Mesenchymal stem cell (in vitro differentiated cells and primary cell): ENCODE measurements at regions not wholly inside any gene's neighbourhood (a gene's known extent, or its start where the extent isn't known, plus 50 kb on each side); places are given as distances from the start of the nearest gene placed in this dataset.
"Not testable (repeated sequence)": the region's sequence is repeated elsewhere in the genome, so short reads cannot be mapped to it uniquely, and the experiment has no call there.

ENCODE experiments used
- DNase-seq: peaks from one replicate; pipeline ENCODE4 v3.0.0-alpha.2; 2013
- H2AFZ ChIP-seq: one replicate; pipeline ENCODE4 v1.6.1; 2013; ENCODE audit warnings: low read depth, mild to moderate bottlenecking, control low read depth, inconsistent platforms, low read length, moderate library complexity
- H2AK5ac ChIP-seq: 2 replicates; pipeline ENCODE4 v1.6.1; 2013; ENCODE audit warnings: low read length, moderate library complexity, mild to moderate bottlenecking, inconsistent platforms; ENCODE audit not compliant: severe bottlenecking
- H2BK120ac ChIP-seq: one replicate; pipeline ENCODE4 v1.6.1; 2013; ENCODE audit warnings: low read depth, mild to moderate bottlenecking, inconsistent platforms, low read length, moderate library complexity
- H2BK12ac ChIP-seq, 2 experiments: one replicate each; pipeline ENCODE4 v1.6.1; 2013; ENCODE audit warnings: inconsistent platforms in 2 of 2, low read length in 2 of 2, mild to moderate bottlenecking in 2 of 2, moderate library complexity in 2 of 2, control low read depth in 1 of 2
- H2BK15ac ChIP-seq: one replicate; pipeline ENCODE4 v1.6.1; 2013; ENCODE audit warnings: mild to moderate bottlenecking, low read depth, inconsistent platforms; ENCODE audit not compliant: poor library complexity, severe bottlenecking
- H2BK5ac ChIP-seq: 2 replicates; pipeline ENCODE4 v1.6.1; 2013; ENCODE audit warnings: low read depth, mild to moderate bottlenecking, low read length, control low read depth, inconsistent platforms; ENCODE audit not compliant: poor library complexity, severe bottlenecking
- H3K14ac ChIP-seq, 2 experiments: one replicate each; pipeline ENCODE4 v1.6.1; 2013; ENCODE audit warnings: inconsistent platforms in 2 of 2, low read length in 2 of 2, control low read depth in 1 of 2, mild to moderate bottlenecking in 1 of 2, moderate library complexity in 1 of 2
- H3K18ac ChIP-seq, 2 experiments: one replicate each; pipeline ENCODE4 v1.6.1; 2013; ENCODE audit warnings: inconsistent platforms in 2 of 2, low read length in 2 of 2, control low read depth in 1 of 2, low read depth in 1 of 2, mild to moderate bottlenecking in 1 of 2
- H3K23ac ChIP-seq, 2 experiments: one replicate each; pipeline ENCODE4 v1.6.1; 2013; ENCODE audit warnings: inconsistent platforms in 2 of 2, low read length in 2 of 2, mild to moderate bottlenecking in 2 of 2, moderate library complexity in 2 of 2, control low read depth in 1 of 2
- H3K27ac ChIP-seq: 2 replicates; pipeline ENCODE4 v1.5.1; 2013; ENCODE audit warnings: mild to moderate bottlenecking, moderate library complexity, low read length, control low read depth, inconsistent platforms; ENCODE audit not compliant: poor library complexity, severe bottlenecking
- H3K27me3 ChIP-seq, 2 experiments: 2 replicates each; pipeline versions ENCODE4 v1.6.1 to v1.7.0; 2013; ENCODE audit warnings: low read length in 2 of 2, mild to moderate bottlenecking in 2 of 2, moderate library complexity in 2 of 2, control low read depth in 1 of 2, inconsistent platforms in 1 of 2; ENCODE audit not compliant: control insufficient read depth in 1 of 2, insufficient read depth in 1 of 2
- H3K36me3 ChIP-seq, 2 experiments: 2 replicates each; pipeline versions ENCODE4 v1.6.1 to v1.7.0; 2013; ENCODE audit warnings: low read length in 2 of 2, control low read depth in 1 of 2, inconsistent platforms in 1 of 2, low read depth in 1 of 2, mild to moderate bottlenecking in 1 of 2; ENCODE audit not compliant: insufficient read depth in 2 of 2, control insufficient read depth in 1 of 2
- H3K4ac ChIP-seq, 2 experiments: one replicate each; pipeline ENCODE4 v1.6.1; 2013; ENCODE audit warnings: inconsistent platforms in 2 of 2, low read length in 2 of 2, mild to moderate bottlenecking in 2 of 2, moderate library complexity in 2 of 2, control low read depth in 1 of 2, low read depth in 1 of 2
- H3K4me1 ChIP-seq: 2 replicates; pipeline ENCODE4 v1.6.1; 2013; ENCODE audit warnings: low read depth, low read length, control low read depth; ENCODE audit not compliant: control insufficient read depth, insufficient read depth
- H3K4me2 ChIP-seq: 2 replicates; pipeline ENCODE4 v1.6.1; 2013; ENCODE audit warnings: low read length, mild to moderate bottlenecking, inconsistent platforms; ENCODE audit not compliant: poor library complexity, severe bottlenecking
- H3K4me3 ChIP-seq, 2 experiments: 2 replicates each; pipeline versions ENCODE4 v1.5.1 to v1.7.0; 2013; ENCODE audit warnings: low read length in 2 of 2, mild to moderate bottlenecking in 2 of 2, control low read depth in 1 of 2, low read depth in 1 of 2; ENCODE audit not compliant: insufficient read depth in 1 of 2
- H3K79me1 ChIP-seq: replicated peaks from 2 replicates; pipeline ENCODE4 v1.6.1; 2013; ENCODE audit warnings: mild to moderate bottlenecking, control low read depth, low read length, inconsistent platforms; ENCODE audit not compliant: poor library complexity, severe bottlenecking
- H3K9ac ChIP-seq: 2 replicates; pipeline ENCODE4 v1.7.0; 2013; ENCODE audit warnings: mild to moderate bottlenecking, low read length, moderate library complexity
- H3K9me3 ChIP-seq: 2 replicates; pipeline ENCODE4 v1.7.0; 2013; ENCODE audit warnings: mild to moderate bottlenecking, low read length; ENCODE audit not compliant: control insufficient read depth
- H4K8ac ChIP-seq: one replicate; pipeline ENCODE4 v1.6.1; 2013; ENCODE audit warnings: inconsistent platforms, mild to moderate bottlenecking, low read length, moderate library complexity
- H4K91ac ChIP-seq: one replicate; pipeline ENCODE4 v1.6.1; 2013; ENCODE audit warnings: mild to moderate bottlenecking, low read length, inconsistent platforms
- WGBS: methylation state at CpG from one replicate; pipeline ENCODE4 v1.1.7; 2013; ENCODE audit warnings: mixed read lengths; 5-methylcytosine and 5-hydroxymethylcytosine counted together

DNA sequence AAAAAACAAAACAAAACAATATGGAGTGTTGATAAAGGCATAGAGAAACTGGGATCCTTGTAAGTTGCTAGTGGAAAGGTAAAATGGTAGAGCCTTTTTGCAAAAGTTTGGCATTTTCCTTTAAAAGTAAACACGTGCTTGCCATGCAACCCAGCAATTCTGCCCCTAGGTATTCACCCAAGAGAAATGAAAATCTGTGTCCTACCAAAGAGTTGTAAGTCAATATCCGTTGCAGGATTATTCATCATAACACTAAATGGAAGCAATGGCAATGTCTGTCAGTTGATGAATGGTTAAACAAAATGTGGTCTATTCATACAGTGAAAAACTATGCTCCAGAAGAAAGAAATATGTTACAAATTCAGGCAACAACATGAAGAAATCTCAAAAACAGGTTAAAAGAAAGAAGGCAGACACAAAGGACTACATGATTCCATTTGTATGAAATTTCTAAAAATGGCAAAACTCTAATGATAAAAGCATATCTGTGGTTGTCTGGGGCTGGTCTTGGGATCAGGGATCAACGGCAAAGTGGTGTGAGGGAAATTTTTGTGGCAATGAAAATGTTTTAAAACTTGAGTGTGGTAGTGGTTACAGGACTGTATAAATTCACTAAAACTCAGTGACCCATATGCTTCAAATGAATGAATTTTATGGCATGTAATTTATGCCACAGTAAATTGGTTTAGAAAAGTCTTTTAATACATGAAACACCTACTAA is 229.6 kb downstream of the OPA1 start:
- H3K9me3 ChIP-seq, result no peaks in the 10 kb centered on the region
- no peak overlapping the region for H2BK12ac ChIP-seq
- H3K18ac ChIP-seq, result no peak overlapping the region
- H2AFZ ChIP-seq, result no peak overlapping the region
- DNase-seq, result peak; percentile 25
- no peaks in the 10 kb centered on the region for H3K79me1 ChIP-seq
- no peak overlapping the region for H4K8ac ChIP-seq
- H2AK5ac ChIP-seq, result no peak overlapping the region
- H3K4ac ChIP-seq, result no peak overlapping the region
- H3K23ac ChIP-seq, result no peak overlapping the region
- H3K9ac ChIP-seq, result no peak overlapping the region
- no peak overlapping the region for H3K4me2 ChIP-seq
- H3K4me3 ChIP-seq, result no peak overlapping the region
- WGBS, result 72% methylated on average over 2 of the region's 3 CpGs
- no peak overlapping the region for H2BK5ac ChIP-seq
- H3K36me3 ChIP-seq, result no peaks in the 10 kb centered on the region
- no peak overlapping the region for H4K91ac ChIP-seq
- no peak overlapping the region for H2BK15ac ChIP-seq
- no peak overlapping the region for H3K14ac ChIP-seq
- H3K27me3 ChIP-seq, result peaks cover 11 to 20% of the 10 kb centered on the region in 2 experiments
- peaks cover 9% of the 10 kb centered on the region for H3K4me1 ChIP-seq
- H2BK120ac ChIP-seq, result no peak overlapping the region
- H3K27ac ChIP-seq, result no peak overlapping the region

DNA sequence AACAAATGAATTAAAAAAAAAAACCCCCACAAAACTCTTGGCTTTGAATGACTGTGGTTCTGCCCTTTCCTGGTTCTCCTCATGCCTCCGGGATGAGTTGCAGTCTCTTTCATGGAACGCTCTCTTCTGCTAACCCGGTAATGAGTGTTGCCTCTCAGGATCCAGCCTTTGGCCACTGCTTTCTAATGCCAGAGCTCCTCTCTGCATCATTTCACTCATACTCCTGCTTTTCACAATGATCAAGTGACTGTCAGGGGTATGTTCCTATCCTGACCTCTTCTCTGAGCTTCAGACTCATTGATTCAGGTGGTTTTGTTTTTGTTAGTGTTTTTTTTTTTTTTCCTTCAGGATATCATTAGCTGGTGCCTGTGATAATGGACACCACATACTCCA is 230.2 kb downstream of the OPA1 start:
- H3K27me3 ChIP-seq, result peaks cover 7 to 15% of the 10 kb centered on the region in 2 experiments
- H3K14ac ChIP-seq, H3K23ac ChIP-seq, H2AFZ ChIP-seq, H2BK12ac ChIP-seq, H2BK5ac ChIP-seq, H3K4me2 ChIP-seq, H2AK5ac ChIP-seq, H3K9me3 ChIP-seq, H3K4me1 ChIP-seq, H3K4me3 ChIP-seq, DNase-seq, H2BK120ac ChIP-seq, H3K9ac ChIP-seq, H3K27ac ChIP-seq, H2BK15ac ChIP-seq, H3K18ac ChIP-seq, H4K8ac ChIP-seq, H3K4ac ChIP-seq, H3K36me3 ChIP-seq, H4K91ac ChIP-seq, H3K79me1 ChIP-seq: not testable (repeated sequence)
- WGBS, result 91% methylated on average over 3 of the region's 3 CpGs

DNA sequence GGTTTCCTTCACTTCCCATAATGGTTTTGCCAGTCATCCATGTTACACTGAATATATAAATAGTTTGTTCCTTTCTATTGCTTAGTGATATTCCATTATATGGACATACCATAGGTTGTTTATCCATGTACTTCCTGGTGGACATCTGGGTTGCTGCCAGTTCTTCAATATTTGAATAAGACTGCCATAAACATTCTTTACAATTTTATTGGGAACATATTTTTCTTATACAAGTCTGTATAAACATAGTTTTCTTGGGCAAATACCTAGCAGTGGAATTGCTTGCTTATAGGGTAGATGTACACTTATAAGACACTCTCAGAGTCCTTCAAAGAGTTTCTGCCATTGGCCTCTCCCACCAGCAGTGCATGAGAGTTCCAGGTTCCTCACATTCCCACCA is 231.4 kb downstream of the OPA1 start:
- Histone ChIP-seq H3K23ac (no peak overlapping the region), H4K8ac (no peak overlapping the region), H3K36me3 (no peaks in the 10 kb centered on the region), H2BK120ac (no peak overlapping the region), H2BK15ac (no peak overlapping the region), H2BK12ac (no peak overlapping the region), H3K4ac (no peak overlapping the region), H2AFZ (no peak overlapping the region), H3K18ac (no peak overlapping the region), H3K4me3 (no peak overlapping the region), H3K9ac (no peak overlapping the region), H3K27me3 (peaks cover 4 to 9% of the 10 kb centered on the region in 2 experiments), H3K79me1 (no peaks in the 10 kb centered on the region), H4K91ac (no peak overlapping the region), H3K9me3 (no peaks in the 10 kb centered on the region), H2AK5ac (no peak overlapping the region), H3K27ac (no peak overlapping the region), H3K4me2 (no peak overlapping the region), H3K4me1 (peaks cover 11% of the 10 kb centered on the region), H2BK5ac (no peak overlapping the region), H3K14ac (no peak overlapping the region)
- no peak for DNase-seq

DNA sequence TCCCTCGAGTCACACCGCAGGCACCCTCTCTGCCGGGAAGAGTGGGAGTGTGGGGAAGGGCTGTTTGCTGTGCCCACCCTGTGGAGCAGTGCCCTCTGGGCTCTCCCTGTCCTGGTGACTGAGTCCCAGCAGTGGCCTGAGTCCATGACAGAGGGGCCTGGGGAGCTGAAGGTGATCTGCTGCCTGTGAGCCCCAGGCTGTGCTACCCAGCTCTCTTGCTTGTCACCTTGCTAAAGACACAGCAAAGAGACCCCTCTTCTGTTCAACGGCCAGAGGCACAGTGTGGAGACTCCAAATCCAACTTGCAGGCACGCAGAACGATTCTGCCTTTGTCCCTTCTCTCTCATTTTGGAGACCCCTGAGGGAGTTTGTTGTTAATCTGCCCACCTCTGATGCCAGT is 232.6 kb downstream of the OPA1 start:
- H3K9me3 ChIP-seq, result no peaks in the 10 kb centered on the region
- H3K4me2 ChIP-seq, result no peak overlapping the region
- H4K91ac ChIP-seq, result no peak overlapping the region
- H3K27me3 ChIP-seq, result peaks cover 0 to 9% of the 10 kb centered on the region in 2 experiments
- H3K4ac ChIP-seq, result no peak overlapping the region
- no peak overlapping the region for H2BK15ac ChIP-seq
- no peak overlapping the region for H2BK5ac ChIP-seq
- no peaks in the 10 kb centered on the region for H3K79me1 ChIP-seq
- no peak overlapping the region for H3K4me3 ChIP-seq
- no peak overlapping the region for H3K27ac ChIP-seq
- no peak for DNase-seq
- H3K4me1 ChIP-seq, result peaks cover 15% of the 10 kb centered on the region
- H3K18ac ChIP-seq, result no peak overlapping the region
- H4K8ac ChIP-seq, result no peak overlapping the region
- no peak overlapping the region for H3K9ac ChIP-seq
- peak overlapping the region in 1 of 2 experiments; percentile 47 for H2BK12ac ChIP-seq
- H3K14ac ChIP-seq, result no peak overlapping the region
- H2AK5ac ChIP-seq, result no peak overlapping the region
- H3K23ac ChIP-seq, result no peak overlapping the region
- H3K36me3 ChIP-seq, result no peaks in the 10 kb centered on the region
- WGBS, result 95% methylated on average over 6 of the region's 6 CpGs
- no peak overlapping the region for H2BK120ac ChIP-seq
- H2AFZ ChIP-seq, result no peak overlapping the region
